ENCODE measurements at regions not wholly inside any gene's neighbourhood (a gene's known extent, or its start where the extent isn't known, plus 50 kb on each side); places are given as distances from the start of the nearest gene placed in this dataset.

DNA sequence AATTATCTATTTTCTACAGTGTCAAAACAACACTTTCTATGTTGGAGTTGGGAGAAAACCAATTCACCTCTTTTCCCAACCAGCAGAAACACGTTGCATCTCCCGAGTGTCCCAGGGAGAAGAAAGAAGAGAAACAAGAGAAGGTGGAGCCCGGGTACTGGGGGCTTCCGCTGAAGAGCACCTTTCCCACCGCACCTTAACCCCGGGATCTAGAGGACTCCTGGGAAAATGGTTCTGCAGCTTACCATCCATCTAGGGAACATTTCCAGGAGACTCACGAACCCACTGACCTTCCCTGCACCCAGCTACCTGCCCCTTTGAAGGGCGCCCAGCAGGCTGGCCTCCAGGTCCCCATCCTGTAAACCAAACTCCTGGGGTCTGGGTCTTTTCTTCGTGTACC is 346.8 kb downstream of the TCERG1L start:
- Histone ChIP-seq H3K27me3 (no peaks in the 10 kb centered on the region), H3K36me3 (no peaks in the 10 kb centered on the region), H3K4me3 (no peak overlapping the region), H3K4me1 (no peaks in the 10 kb centered on the region), H3K9me3 (no peaks in the 10 kb centered on the region), H3K27ac (no peak overlapping the region)
- intact Hi-C loops (cut with DNase I; ENCODE audit: low total_unique reads) = no loop called here
- no peak for TF ChIP-seq POLR2A (IDR thresholded peaks at IDR 0.05)
- TF ChIP-seq, protein P1, sequence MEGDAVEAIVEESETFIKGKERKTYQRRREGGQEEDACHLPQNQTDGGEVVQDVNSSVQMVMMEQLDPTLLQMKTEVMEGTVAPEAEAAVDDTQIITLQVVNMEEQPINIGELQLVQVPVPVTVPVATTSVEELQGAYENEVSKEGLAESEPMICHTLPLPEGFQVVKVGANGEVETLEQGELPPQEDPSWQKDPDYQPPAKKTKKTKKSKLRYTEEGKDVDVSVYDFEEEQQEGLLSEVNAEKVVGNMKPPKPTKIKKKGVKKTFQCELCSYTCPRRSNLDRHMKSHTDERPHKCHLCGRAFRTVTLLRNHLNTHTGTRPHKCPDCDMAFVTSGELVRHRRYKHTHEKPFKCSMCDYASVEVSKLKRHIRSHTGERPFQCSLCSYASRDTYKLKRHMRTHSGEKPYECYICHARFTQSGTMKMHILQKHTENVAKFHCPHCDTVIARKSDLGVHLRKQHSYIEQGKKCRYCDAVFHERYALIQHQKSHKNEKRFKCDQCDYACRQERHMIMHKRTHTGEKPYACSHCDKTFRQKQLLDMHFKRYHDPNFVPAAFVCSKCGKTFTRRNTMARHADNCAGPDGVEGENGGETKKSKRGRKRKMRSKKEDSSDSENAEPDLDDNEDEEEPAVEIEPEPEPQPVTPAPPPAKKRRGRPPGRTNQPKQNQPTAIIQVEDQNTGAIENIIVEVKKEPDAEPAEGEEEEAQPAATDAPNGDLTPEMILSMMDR (IDR thresholded peaks at IDR 0.05) = no peak
- DNase-seq = no peak

DNA sequence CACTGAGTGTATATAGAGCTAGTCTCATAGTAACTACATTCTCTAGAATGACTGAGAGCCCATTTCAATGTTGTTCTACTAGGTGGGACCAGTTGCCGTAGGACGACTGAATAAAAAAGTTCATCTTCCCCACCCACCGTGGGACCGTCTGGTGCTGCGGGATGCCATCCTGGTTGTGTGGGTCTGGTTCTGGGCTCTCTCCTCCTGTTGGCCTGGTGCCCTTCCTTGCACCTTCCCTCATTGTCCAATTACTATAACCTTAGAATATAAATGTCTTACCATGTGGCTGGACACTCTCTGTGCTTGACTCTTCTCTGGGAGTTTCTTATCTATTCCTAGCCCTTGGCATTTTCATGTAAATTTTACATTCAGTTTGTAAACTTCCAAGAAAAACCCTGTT is 344.4 kb downstream of the TCERG1L start:
- DNase-seq = no peak
- H3K9me3 ChIP-seq = no peaks in the 10 kb centered on the region
- H3K4me3 ChIP-seq = no peak overlapping the region
- no peaks in the 10 kb centered on the region for H3K27me3 ChIP-seq
- H3K4me1 ChIP-seq = no peaks in the 10 kb centered on the region
- H3K36me3 ChIP-seq = no peaks in the 10 kb centered on the region
- TF ChIP-seq, protein P1 (IDR thresholded peaks at IDR 0.05) = no peak
- no peak for TF ChIP-seq POLR2A (IDR thresholded peaks at IDR 0.05)
- H3K27ac ChIP-seq = no peak overlapping the region
- intact Hi-C loops (cut with DNase I; ENCODE audit: low total_unique reads) = no loop called here

DNA sequence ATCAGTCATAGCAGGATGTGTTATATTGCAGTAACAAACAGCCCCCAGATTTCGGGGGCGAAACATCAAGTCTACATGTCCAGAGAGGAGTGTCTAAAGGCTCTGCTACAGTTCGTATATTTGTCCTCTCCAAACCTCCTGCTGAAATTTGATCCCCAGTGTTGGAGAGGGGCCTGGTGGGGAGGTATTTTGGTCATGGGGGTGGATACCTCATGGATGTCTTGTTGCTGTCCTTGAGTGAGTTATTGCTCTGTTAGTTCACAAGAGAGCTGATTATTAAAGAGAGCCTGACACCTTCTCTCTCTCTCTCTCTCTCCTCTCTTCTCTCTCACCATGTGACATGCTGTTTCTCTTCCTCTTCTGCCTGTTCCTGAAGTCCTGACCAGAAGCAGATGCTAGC is 343.7 kb downstream of the TCERG1L start:
- intact Hi-C loops (cut with DNase I; ENCODE audit: low total_unique reads) = no loop called here
- Histone ChIP-seq H3K27me3 (no peaks in the 10 kb centered on the region), H3K27ac (no peak overlapping the region), H3K4me1 (no peaks in the 10 kb centered on the region), H3K9me3 (no peaks in the 10 kb centered on the region), H3K36me3 (no peaks in the 10 kb centered on the region), H3K4me3 (no peak overlapping the region)
- DNase-seq = no peak
- TF ChIP-seq, protein P1 (IDR thresholded peaks at IDR 0.05) = no peak
- no peak for TF ChIP-seq POLR2A (IDR thresholded peaks at IDR 0.05)

DNA sequence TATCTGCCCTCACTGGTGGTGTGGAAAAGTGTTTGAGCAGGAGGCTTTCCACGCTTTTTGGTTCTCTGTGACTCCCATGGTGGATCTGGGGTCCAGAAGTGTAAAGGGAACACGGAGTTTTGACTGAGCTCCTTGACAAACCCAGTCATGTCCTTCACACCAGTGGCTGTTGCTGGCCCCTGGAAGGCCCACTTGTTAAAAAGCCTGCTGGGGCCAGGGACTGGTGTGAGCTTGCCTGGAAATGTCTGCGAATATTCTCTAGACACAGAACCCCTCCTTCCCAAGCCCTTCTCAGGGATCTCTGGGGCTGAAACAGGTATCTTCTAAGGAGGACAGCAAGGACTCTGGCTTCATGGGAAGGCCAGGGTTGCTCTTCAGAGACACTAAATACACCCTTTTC is 343.0 kb downstream of the TCERG1L start:
- DNase-seq = no peak
- no peak overlapping the region for H3K27ac ChIP-seq
- no peaks in the 10 kb centered on the region for H3K4me1 ChIP-seq
- H3K4me3 ChIP-seq = no peak overlapping the region
- H3K9me3 ChIP-seq = no peaks in the 10 kb centered on the region
- intact Hi-C loops (cut with DNase I; ENCODE audit: low total_unique reads) = no loop called here
- no peaks in the 10 kb centered on the region for H3K36me3 ChIP-seq
- TF ChIP-seq, protein P1 (IDR thresholded peaks at IDR 0.05) = no peak
- TF ChIP-seq POLR2A (IDR thresholded peaks at IDR 0.05) = no peak
- no peaks in the 10 kb centered on the region for H3K27me3 ChIP-seq

DNA sequence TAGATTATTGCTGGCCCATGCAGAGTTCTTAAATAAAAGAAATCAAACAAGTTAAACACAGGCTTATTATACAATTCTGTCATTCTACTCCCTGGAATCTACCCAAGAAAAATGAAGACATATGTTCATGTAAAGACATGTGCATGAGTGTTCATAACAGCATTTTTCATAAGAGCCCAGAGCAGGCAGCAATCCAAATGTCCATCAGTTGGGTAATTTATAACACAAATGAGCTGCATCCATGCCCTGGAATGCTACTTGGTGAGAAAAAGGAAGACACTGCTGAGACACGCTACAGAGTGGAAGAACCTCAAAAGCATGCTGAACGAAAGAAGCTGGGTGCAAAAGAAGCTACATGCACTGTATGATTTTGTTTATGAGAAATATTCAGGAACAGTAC is 342.6 kb downstream of the TCERG1L start:
- intact Hi-C loops (cut with DNase I; ENCODE audit: low total_unique reads) = no loop called here
- TF ChIP-seq POLR2A (IDR thresholded peaks at IDR 0.05) = no peak
- TF ChIP-seq, protein P1 (IDR thresholded peaks at IDR 0.05) = no peak

More for the DNA sequence above, 342.6 kb downstream of the TCERG1L start:
- no peaks in the 10 kb centered on the region for H3K9me3 ChIP-seq
- no peak overlapping the region for H3K4me3 ChIP-seq
- H3K27me3 ChIP-seq = no peaks in the 10 kb centered on the region
- H3K27ac ChIP-seq = no peak overlapping the region
- no peak for DNase-seq
- no peaks in the 10 kb centered on the region for H3K4me1 ChIP-seq
- H3K36me3 ChIP-seq = no peaks in the 10 kb centered on the region
